ENCODE measurements at regions not wholly inside any gene's neighbourhood (a gene's known extent, or its start where the extent isn't known, plus 50 kb on each side); places are given as distances from the start of the nearest gene placed in this dataset.
A peak's percentile ranks its signal among the peaks of the same experiment; 100 is the strongest.
"Not testable (repeated sequence)": the region's sequence is repeated elsewhere in the genome, so short reads cannot be mapped to it uniquely, and the experiment has no call there.

DNA sequence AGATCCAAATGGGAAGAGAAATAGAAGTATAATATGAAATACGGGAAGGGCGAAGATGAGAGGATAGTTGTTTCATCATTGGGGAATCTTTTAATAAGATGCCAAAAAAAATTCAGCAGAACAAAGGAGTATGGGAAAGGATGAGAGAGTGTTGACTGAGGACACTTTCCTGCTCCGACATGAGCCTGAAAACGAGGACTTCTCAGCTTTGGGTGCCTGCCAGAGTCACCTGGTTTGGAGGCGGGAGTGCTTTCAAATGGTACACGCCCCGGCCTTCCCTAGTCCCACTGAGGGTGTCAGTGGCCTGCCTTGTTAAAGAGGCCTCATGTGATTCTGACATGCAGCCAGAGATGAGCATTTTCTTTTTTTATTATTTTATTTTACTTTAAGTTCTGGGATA lies 250.9 kb downstream of the ANKRD60 start:
- DNase-seq (ENCODE audit: low spot score): no peak

GRCh38 chr20:57977141-57977540 lies 251.3 kb downstream of the ANKRD60 start:
- no peak for DNase-seq (ENCODE audit: low spot score)

GRCh38 chr20:57974863-57975262 lies 253.6 kb downstream of the ANKRD60 start:
- DNase-seq (ENCODE audit: low spot score): no peak

- DNase-seq (ENCODE audit: low spot score): no peak
Observed at GRCh38 chr20:57973886-57974285, 254.6 kb downstream of the ANKRD60 start.

GRCh38 chr20:57971583-57971982 lies 256.9 kb downstream of the ANKRD60 start:
- DNase-seq (ENCODE audit: low spot score): not testable (repeated sequence)

DNA sequence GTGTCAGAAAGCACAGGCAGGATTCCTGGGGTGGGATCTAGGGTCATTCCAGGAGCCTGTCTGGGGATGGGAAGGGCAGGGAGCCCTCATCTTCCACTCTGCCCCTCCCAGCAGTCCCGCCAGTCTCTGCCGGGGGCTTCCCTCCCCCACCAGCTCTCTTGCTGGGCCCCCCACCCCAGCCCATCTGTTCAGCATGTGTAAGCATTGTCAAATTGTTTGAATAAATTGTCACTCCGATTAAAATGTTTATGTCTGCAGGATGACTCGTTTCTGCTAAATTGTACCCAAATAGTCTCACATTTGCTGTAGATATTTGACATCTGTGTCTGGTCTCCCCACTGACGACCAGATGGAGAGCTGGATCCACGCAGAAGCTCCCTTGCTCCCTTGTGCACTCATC lies 257.6 kb downstream of the ANKRD60 start:
- DNase-seq (ENCODE audit: low spot score): no peak

DNA sequence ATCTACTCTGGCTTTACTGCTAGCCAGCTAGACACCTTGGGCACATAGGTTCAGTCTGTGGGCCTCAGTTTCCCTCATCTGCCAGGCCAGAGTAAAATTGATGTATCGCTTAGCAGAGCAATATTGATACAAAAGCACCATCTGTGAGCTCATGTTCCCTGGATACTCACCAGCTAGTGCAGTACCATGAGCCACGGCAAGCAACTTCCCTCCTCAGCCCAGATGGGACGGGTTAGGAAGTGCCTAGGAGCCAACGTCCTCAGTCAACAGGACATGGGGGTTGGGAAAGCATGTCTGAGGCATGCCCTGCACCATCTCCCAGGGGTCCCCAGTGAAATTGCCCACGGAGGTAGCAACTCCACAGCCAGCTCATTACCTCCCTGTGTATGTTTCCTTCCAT lies 258.3 kb downstream of the ANKRD60 start:
- DNase-seq (ENCODE audit: low spot score): no peak

- DNase-seq (ENCODE audit: low spot score): no peak
Observed at GRCh38 chr20:57968120-57968519, 258.3 kb upstream of the PMEPA1 start.

GRCh38 chr20:57967364-57967763 lies 257.5 kb upstream of the PMEPA1 start:
- DNase-seq (ENCODE audit: low spot score): no peak

- DNase-seq (ENCODE audit: low spot score): no peak
Observed at GRCh38 chr20:57966620-57967019, 256.8 kb upstream of the PMEPA1 start.

DNA sequence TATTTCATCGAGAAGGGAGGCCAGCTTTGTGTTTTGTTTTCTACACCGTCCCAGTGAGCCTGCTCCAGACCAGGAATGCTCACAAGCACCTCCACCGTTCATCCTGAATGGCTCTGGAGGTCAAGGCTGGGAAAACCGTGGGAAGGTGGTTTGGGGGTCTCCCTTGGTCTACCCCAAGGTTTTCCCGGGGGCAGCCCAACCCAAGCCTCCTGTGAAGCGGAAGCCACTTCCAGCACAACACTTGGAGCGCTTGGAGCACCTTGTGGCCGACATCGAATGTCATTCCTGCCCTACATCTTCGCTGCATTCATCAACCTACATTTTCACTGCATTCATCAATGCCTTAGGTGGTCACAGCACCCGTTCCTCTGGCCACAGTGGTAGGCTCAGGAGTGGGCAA lies 255.6 kb upstream of the PMEPA1 start:
- no peak for DNase-seq (ENCODE audit: low spot score)

GRCh38 chr20:57964011-57964862 lies 254.4 kb upstream of the PMEPA1 start:
- DNase-seq (ENCODE audit: low spot score): peak; percentile 9

DNA sequence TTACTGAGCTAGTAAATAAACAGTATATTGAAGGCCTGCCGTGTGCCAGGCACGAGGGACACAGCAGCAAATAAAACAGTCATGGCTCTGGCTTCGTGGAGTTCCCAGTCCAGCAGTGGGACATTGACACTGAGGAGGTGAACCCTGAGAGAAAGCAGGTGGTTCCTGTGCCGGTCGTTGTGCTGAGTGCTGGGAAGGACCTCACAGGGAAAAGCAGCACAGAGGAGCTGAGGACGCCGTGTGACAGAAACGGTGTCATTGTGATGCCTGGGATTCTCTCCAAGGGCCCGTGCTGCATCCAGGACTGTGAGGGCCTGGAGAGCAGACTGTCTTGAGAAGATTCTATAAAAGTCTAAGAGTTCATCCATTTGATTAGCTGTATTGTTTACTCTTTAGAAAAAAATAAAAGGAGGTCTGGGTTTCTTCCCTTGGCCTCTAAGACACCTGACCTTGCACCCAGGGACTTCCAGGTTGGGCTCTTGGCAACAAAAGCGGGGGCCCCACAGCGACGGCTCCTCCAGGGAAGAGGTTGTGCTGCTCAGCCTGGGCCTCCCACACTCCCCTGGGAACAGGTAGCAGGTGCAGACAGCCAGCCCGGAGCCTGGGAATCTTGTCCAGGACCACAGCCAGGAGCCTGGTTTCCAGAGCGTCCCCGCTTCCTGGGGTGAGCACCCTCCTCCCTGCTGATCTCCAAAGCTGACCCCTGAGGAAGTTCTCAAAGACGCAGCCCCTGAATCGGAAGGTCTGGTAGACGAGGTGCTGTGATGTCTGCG lies 251.2 kb upstream of the PMEPA1 start:
- no peak for DNase-seq (ENCODE audit: low spot score)

- no peak for DNase-seq (ENCODE audit: low spot score)
Observed at GRCh38 chr20:57959589-57959988, 249.8 kb upstream of the PMEPA1 start.

DNA sequence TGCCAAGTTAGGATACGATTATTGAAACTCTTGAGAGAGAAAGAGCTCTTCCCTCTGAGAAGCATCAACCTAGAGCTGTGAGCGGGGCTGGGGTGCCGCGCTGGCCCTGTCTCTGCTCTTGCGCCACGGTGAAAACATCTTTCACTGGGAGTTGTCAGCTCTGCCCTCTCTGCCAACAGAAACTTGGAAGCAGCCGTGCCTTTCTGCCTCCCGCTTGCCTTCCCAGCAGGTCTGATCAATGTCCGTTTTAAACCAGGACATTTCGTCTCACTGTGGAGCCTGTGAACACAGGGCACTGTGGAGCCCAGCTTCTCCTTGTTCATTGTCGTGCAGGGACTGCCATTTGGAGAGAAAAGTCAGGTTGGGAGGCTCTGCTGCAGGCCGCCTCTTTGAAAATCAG lies 249.2 kb upstream of the PMEPA1 start:
- no peak for DNase-seq (ENCODE audit: low spot score)

DNA sequence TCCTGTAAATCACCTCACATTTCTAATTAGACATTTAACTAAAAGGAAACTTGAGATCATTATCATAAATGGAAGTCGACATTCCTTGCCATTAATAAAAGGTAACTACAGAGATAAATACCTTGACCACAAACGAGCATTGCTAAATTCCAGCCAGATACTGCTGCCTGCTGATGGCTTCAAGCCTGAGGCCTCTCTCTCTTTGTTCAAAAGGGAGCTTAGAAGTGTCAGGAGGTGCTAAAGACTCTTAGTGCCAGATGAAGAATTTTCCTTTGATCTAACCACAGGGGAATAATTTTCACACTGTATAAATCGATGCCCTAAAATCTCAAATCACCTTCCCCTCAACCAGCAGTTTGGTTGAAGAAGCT lies 248.2 kb upstream of the PMEPA1 start:
- DNase-seq (ENCODE audit: low spot score): peak; percentile 22

GRCh38 chr20:57957411-57958049 lies 247.7 kb upstream of the PMEPA1 start:
- DNase-seq (ENCODE audit: low spot score): peak; percentile 74

DNA sequence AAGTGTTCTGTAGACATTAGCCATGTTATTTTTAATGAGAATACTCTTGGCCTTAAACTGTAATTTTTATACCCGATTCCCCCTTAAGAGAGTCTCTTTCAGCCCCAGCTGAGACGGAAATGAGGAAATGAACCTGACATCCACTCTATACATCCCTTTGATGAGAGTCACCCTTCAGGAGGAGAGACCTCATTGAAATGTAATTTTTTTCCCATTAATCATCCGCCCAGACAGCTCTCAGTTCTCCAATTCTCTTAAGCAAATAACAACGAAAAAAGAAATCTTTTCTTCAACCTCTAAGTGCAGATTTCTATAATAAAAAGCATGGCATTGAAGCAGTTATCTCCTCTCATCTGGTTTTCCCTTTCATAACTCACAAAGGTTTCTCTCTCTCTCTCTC lies 243.8 kb upstream of the PMEPA1 start:
- peak; percentile 27 for DNase-seq (ENCODE audit: low spot score)

DNA sequence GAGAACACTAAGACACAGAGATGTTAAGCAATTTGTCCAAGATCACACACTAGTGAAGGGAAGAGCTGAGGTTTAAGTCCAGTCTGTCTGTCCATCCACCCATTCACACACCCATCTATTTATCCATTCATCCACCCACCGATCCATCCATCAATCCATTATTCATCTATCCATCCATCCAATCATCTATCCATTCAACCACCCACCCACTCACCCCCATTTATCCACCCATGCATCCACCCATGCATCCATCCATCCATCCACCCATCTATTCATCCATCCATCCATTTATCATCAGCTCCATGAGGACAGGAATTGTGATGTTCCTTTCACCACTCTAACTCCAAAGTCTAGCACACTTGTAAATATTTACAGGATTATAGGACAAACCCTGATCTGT lies 242.3 kb upstream of the PMEPA1 start:
- DNase-seq (ENCODE audit: low spot score): no peak

- DNase-seq (ENCODE audit: low spot score): no peak
Observed at GRCh38 chr20:57951549-57951948, 241.7 kb upstream of the PMEPA1 start.

- no peak for DNase-seq (ENCODE audit: low spot score)
Observed at GRCh38 chr20:57950764-57951485, 241.1 kb upstream of the PMEPA1 start.
